Peyer's patch (tissue), 4 donors: ENCODE measurements at regions not wholly inside any gene's neighbourhood (a gene's known extent, or its start where the extent isn't known, plus 50 kb on each side); places are given as distances from the start of the nearest gene placed in this dataset.

Source experiments
- DNase-seq, 3 donors: peaks; one replicate each; pipeline ENCODE4 v3.0.0-alpha.2; 2017 to 2019
- H3K27ac ChIP-seq, 4 donors: fragments of 200-600 bp; sonication (generic); one replicate each; pipeline ENCODE4 v1.5.1; 2016 to 2019
- H3K27me3 ChIP-seq, 2 donors: fragments of 200-600 bp; sonication (generic); one replicate each; pipeline ENCODE4 v1.5.1; 2019
- H3K36me3 ChIP-seq, 3 donors: fragments of 200-600 bp; sonication (generic); one replicate each; pipeline ENCODE4 v1.5.1; 2016 to 2019
- H3K4me1 ChIP-seq, 4 donors: fragments of 200-600 bp; sonication (generic); one replicate each; pipeline ENCODE4 v1.5.1; 2016 to 2019
- H3K4me3 ChIP-seq, 4 donors: fragments of 200-600 bp; sonication (generic); 1 replicate in 3 of 4; 2 replicates in 1 of 4; pipeline ENCODE4 v1.5.1; 2016 to 2019; ENCODE audit warnings: mild to moderate bottlenecking in 1 of 4
- H3K9me3 ChIP-seq, 4 donors: fragments of 200-600 bp; sonication (generic); one replicate each; pipeline ENCODE4 v1.5.1; 2016 to 2019; ENCODE audit warnings: mild to moderate bottlenecking in 1 of 4
- POLR2A ChIP-seq, 2 donors: fragments of 450-650 bp; IDR thresholded peaks; one replicate each; pipeline ENCODE4 v1.5.1; 2017; ENCODE audit warnings: antibody characterized with exemption in 2 of 2, mild to moderate bottlenecking in 2 of 2, moderate library complexity in 2 of 2
- TF ChIP-seq, protein P1 (sequence below), 6 experiments: fragments of 450-650 bp in 4 of 6; fragments of 200-600 bp in 2 of 6; sonication (generic) in 1 of 6; IDR thresholded peaks; one replicate each; pipeline ENCODE4 v1.5.1; 2017 to 2019; ENCODE audit warnings: antibody characterized with exemption in 6 of 6, mild to moderate bottlenecking in 3 of 6, moderate library complexity in 1 of 6

DNA sequence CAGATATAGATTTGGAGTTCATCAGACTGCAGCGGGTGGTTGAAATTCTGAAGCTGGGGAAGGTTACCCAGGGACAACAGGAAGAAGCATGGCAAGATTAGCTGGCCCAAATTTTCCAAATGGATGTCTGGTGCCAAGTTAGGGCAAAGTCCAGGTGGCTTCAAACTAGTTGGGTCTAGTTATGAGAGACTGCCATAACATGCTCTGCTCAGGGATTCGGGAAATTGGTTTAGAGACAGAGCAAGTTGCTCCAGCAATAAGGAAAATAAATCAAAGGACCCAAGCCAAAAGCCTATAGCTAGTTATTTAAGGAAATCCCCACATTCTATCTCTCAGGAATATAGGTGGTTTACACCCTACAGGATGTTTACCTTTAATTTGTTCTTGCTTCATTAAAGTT lies 125.7 kb upstream of the BTG1 start:
- H3K4me1 ChIP-seq: no peaks in the 10 kb centered on the region
- H3K4me3 ChIP-seq: no peak overlapping the region
- H3K27ac ChIP-seq: no peak overlapping the region
- no peak for DNase-seq
- H3K27me3 ChIP-seq: no peaks in the 10 kb centered on the region
- H3K36me3 ChIP-seq: no peaks in the 10 kb centered on the region
- no peaks in the 10 kb centered on the region for H3K9me3 ChIP-seq
- TF ChIP-seq POLR2A (IDR thresholded peaks at IDR 0.05): no peak
- TF ChIP-seq, protein P1, sequence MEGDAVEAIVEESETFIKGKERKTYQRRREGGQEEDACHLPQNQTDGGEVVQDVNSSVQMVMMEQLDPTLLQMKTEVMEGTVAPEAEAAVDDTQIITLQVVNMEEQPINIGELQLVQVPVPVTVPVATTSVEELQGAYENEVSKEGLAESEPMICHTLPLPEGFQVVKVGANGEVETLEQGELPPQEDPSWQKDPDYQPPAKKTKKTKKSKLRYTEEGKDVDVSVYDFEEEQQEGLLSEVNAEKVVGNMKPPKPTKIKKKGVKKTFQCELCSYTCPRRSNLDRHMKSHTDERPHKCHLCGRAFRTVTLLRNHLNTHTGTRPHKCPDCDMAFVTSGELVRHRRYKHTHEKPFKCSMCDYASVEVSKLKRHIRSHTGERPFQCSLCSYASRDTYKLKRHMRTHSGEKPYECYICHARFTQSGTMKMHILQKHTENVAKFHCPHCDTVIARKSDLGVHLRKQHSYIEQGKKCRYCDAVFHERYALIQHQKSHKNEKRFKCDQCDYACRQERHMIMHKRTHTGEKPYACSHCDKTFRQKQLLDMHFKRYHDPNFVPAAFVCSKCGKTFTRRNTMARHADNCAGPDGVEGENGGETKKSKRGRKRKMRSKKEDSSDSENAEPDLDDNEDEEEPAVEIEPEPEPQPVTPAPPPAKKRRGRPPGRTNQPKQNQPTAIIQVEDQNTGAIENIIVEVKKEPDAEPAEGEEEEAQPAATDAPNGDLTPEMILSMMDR (IDR thresholded peaks at IDR 0.05): no peak

GRCh38 chr12:92270521-92270920 lies 124.9 kb upstream of the BTG1 start:
- no peak overlapping the region for H3K27ac ChIP-seq
- H3K4me1 ChIP-seq: no peaks in the 10 kb centered on the region
- DNase-seq: no peak
- TF ChIP-seq POLR2A (IDR thresholded peaks at IDR 0.05): no peak
- TF ChIP-seq, protein P1 (IDR thresholded peaks at IDR 0.05): no peak
- H3K4me3 ChIP-seq: no peak overlapping the region
- no peaks in the 10 kb centered on the region for H3K36me3 ChIP-seq
- no peaks in the 10 kb centered on the region for H3K9me3 ChIP-seq
- H3K27me3 ChIP-seq: no peaks in the 10 kb centered on the region

- Histone ChIP-seq H3K9me3 (no peaks in the 10 kb centered on the region), H3K4me3 (no peak overlapping the region), H3K36me3 (no peaks in the 10 kb centered on the region), H3K27ac (no peak overlapping the region), H3K27me3 (no peaks in the 10 kb centered on the region), H3K4me1 (no peaks in the 10 kb centered on the region)
- no peak for DNase-seq
- TF ChIP-seq, protein P1 (IDR thresholded peaks at IDR 0.05): no peak
- no peak for TF ChIP-seq POLR2A (IDR thresholded peaks at IDR 0.05)
Observed at GRCh38 chr12:92268946-92269345, 123.3 kb upstream of the BTG1 start.

GRCh38 chr12:92261692-92262091 lies 116.0 kb upstream of the BTG1 start:
- H3K4me3 ChIP-seq: no peak overlapping the region
- no peak for TF ChIP-seq POLR2A (IDR thresholded peaks at IDR 0.05)
- H3K36me3 ChIP-seq: no peaks in the 10 kb centered on the region
- H3K4me1 ChIP-seq: no peaks in the 10 kb centered on the region
- H3K27ac ChIP-seq: no peak overlapping the region
- DNase-seq: no peak
- no peaks in the 10 kb centered on the region for H3K9me3 ChIP-seq
- no peaks in the 10 kb centered on the region for H3K27me3 ChIP-seq

DNA sequence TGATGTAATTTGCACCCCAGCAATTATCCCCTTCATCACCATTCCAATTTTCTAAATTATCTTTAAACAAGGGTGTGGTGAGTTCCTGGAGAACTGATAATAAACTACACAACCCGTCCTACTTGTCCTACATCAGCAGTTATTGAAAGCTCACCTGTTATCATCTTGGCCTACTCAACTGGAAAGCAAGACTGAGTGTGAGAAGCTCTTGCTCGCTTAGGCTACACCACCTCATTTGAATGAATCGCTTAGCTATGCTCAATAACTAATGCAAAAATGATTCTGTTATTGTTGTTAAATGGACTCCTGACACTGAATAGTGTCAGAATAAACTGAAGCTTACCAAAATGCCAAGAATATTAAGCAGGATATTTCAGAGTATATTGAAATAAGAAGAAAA lies 115.4 kb upstream of the BTG1 start:
- no peak overlapping the region for H3K27ac ChIP-seq
- TF ChIP-seq POLR2A (IDR thresholded peaks at IDR 0.05): no peak
- TF ChIP-seq, protein P1 (IDR thresholded peaks at IDR 0.05): no peak
- DNase-seq: no peak

GRCh38 chr12:92259696-92260251 lies 114.1 kb upstream of the BTG1 start:
- no peak overlapping the region for H3K27ac ChIP-seq
- no peak for TF ChIP-seq POLR2A (IDR thresholded peaks at IDR 0.05)
- TF ChIP-seq, protein P1 (IDR thresholded peaks at IDR 0.05): no peak
- no peaks in the 10 kb centered on the region for H3K27me3 ChIP-seq
- no peak for DNase-seq
- no peaks in the 10 kb centered on the region for H3K4me1 ChIP-seq
- H3K9me3 ChIP-seq: no peaks in the 10 kb centered on the region
- H3K36me3 ChIP-seq: no peaks in the 10 kb centered on the region
- H3K4me3 ChIP-seq: no peak overlapping the region

More for the DNA sequence above, 115.4 kb upstream of the BTG1 start:
- H3K4me3 ChIP-seq: no peak overlapping the region
- H3K4me1 ChIP-seq: no peaks in the 10 kb centered on the region
- no peaks in the 10 kb centered on the region for H3K9me3 ChIP-seq
- H3K36me3 ChIP-seq: no peaks in the 10 kb centered on the region
- no peaks in the 10 kb centered on the region for H3K27me3 ChIP-seq
